22Rv1 (cell line): ENCODE measurements at regions not wholly inside any gene's neighbourhood (a gene's known extent, or its start where the extent isn't known, plus 50 kb on each side); places are given as distances from the start of the nearest gene placed in this dataset.

Experiments used
- H3K27ac ChIP-seq: fragments of 450-650 bp; 2 replicates; pipeline ENCODE4 v1.5.1; 2017
- ZFX ChIP-seq: fragments of 450-650 bp; IDR thresholded peaks from 2 replicates; pipeline ENCODE4 v1.6.1; 2017; ENCODE audit warnings: antibody characterized with exemption, borderline replicate concordance
- TF ChIP-seq, protein P1 (sequence below): fragments of 450-650 bp; IDR thresholded peaks from 2 replicates; pipeline ENCODE4 v1.5.1; 2017; ENCODE audit warnings: mild to moderate bottlenecking

GRCh38 chr12:107545737-107546353 is 139.8 kb upstream of the PWP1 start:
- no peak overlapping the region for H3K27ac ChIP-seq
- TF ChIP-seq, protein P1, sequence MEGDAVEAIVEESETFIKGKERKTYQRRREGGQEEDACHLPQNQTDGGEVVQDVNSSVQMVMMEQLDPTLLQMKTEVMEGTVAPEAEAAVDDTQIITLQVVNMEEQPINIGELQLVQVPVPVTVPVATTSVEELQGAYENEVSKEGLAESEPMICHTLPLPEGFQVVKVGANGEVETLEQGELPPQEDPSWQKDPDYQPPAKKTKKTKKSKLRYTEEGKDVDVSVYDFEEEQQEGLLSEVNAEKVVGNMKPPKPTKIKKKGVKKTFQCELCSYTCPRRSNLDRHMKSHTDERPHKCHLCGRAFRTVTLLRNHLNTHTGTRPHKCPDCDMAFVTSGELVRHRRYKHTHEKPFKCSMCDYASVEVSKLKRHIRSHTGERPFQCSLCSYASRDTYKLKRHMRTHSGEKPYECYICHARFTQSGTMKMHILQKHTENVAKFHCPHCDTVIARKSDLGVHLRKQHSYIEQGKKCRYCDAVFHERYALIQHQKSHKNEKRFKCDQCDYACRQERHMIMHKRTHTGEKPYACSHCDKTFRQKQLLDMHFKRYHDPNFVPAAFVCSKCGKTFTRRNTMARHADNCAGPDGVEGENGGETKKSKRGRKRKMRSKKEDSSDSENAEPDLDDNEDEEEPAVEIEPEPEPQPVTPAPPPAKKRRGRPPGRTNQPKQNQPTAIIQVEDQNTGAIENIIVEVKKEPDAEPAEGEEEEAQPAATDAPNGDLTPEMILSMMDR, result no peak
- no peak for TF ChIP-seq ZFX

- no peak overlapping the region for H3K27ac ChIP-seq
- TF ChIP-seq, protein P1, result no peak
- TF ChIP-seq ZFX, result no peak
Measured at GRCh38 chr12:107547389-107547788, 138.2 kb upstream of the PWP1 start.

DNA sequence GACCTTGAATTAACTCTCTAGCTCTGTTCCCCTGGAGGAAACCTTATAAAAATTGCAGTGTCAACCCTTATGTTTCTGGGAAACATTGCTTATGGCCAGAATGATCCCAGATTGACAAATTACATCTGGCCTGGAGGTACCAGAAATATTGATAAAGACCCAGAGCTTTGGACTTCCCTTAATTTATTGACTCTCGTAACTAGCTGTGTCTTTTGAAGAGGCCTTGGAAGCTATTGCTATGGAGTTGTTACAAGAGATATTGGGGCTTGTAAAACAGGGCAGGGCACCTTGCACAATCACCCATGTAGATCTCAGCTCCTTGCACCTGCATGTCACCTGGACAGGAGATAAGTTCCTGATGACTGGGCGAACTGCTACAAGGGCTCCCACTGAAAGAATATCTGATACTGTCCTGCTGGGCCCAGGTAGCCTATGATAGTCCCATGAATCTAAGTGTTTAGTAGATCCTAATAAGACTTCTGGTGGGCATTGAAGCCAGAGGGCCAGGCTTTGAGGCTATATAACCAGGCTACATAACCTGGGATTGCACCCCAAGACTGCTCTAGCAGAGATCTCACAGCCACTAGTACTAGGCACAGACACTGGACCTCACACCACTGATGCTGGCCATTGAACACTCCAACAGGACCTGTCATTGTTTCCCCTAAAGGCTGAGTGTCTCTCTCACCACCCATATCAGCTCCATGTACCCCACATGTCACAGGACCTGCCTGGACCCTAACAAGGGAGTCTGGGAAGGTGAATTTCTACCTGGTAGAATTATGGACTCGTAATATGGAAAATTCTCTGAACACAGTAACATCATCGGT is 135.7 kb upstream of the PWP1 start:
- no peak for TF ChIP-seq ZFX
- TF ChIP-seq, protein P1, result no peak
- no peak overlapping the region for H3K27ac ChIP-seq

DNA sequence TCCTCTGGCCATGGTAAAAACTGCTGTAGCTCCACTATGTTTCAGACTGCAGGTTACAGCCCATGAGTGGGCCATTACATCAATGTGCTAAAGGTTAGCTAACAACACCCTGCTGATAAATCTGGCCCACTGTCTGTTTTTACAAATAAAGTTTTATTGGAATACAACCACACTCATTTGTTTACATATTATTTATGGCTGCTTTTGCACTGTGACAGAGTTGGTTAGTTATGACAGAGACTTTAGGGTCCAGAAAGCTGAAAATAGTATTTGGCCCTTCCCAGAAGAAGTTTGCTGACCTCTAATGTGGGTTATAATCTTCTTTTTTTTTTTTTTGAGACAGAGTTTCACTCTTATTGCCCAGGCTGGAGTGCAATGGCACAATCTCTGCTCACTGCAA is 134.2 kb upstream of the PWP1 start:
- H3K27ac ChIP-seq, result no peak overlapping the region
- TF ChIP-seq, protein P1, result no peak
- no peak for TF ChIP-seq ZFX

DNA sequence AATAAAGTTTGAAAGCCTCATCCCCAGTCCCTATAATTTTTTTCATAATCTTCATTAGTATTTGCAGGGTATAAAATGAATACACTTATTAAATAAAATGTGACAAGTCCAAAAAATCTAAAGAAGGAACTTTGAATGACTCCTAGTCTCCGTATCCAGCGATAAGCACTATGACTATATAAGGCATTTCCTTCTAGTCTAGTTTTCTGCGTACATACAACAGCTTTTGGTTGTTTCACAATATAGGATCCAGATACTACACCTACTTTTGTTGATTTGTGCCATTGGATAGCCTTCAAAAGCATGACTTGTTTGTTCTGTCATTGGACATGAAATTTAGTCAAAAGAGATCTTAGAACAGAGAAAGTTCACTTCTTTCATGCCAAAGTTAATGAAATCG is 133.3 kb upstream of the PWP1 start:
- no peak overlapping the region for H3K27ac ChIP-seq
- no peak for TF ChIP-seq ZFX
- TF ChIP-seq, protein P1, result no peak

DNA sequence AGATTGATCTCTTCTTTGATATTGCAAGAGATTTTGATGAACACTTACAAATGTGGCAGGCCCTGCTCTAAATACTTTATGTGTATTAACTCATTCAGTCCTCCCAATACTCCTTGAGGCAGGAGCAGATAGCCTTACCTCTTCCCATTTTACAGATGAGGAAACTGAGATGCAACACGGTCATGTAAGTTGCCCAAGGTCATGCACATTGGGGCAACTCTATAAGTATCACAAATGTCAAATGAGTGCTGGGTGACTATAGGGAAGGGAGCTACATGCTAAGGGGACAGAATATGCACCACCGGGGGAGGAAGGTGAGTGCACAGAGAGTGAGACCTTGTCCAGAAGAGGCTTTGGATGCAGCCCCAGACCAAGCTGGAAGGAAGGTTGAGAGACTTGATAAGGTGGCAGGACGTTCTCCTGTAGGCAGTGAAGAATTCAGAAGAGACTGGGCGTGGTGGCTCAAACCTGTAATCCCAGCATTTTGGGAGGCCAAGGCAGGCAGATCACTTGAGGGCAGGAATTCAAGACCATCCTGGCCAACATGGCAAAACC is 132.3 kb upstream of the PWP1 start:
- no peak overlapping the region for H3K27ac ChIP-seq
- TF ChIP-seq, protein P1, result no peak
- TF ChIP-seq ZFX, result no peak

- TF ChIP-seq ZFX, result no peak
- TF ChIP-seq, protein P1, result no peak
- no peak overlapping the region for H3K27ac ChIP-seq
Measured at GRCh38 chr12:107554941-107555340, 130.7 kb upstream of the PWP1 start.
